SK-N-SH treated with all-trans-retinoic acid at 6 μM for 48 hours (cell line): ENCODE measurements at regions not wholly inside any gene's neighbourhood (a gene's known extent, or its start where the extent isn't known, plus 50 kb on each side); places are given as distances from the start of the nearest gene placed in this dataset.

Experiments used
- ATAC-seq: fragments of 200-7000 bp; cut with Tn5 transposase; 3 replicates; pipeline ENCODE4 v1.9.1; 2020; ENCODE audit warnings: mild to moderate bottlenecking, moderate library complexity
- ARNTL ChIP-seq: fragments of 450-650 bp; formaldehyde crosslinking; IDR thresholded peaks from 2 replicates; pipeline ENCODE4 v1.5.0; 2020; ENCODE audit warnings: low read depth, mild to moderate bottlenecking, moderate library complexity, borderline replicate concordance
- BACH2 ChIP-seq: fragments of 250-450 bp; sonication (Bioruptor Pico); IDR thresholded peaks from 2 replicates; pipeline ENCODE4 v1.9.0; 2021; ENCODE audit warnings: mild to moderate bottlenecking, borderline replicate concordance
- CSDC2 ChIP-seq: fragments of 250-450 bp; sonication (Bioruptor Pico); IDR thresholded peaks from 2 replicates; pipeline ENCODE4 v1.5.0; 2020; ENCODE audit warnings: mild to moderate bottlenecking, moderate library complexity
- CSRNP3 ChIP-seq: fragments of 250-450 bp; sonication (Bioruptor Pico); IDR thresholded peaks from 2 replicates; pipeline ENCODE4 v1.5.1; 2021; ENCODE audit warnings: mild to moderate bottlenecking, moderate library complexity
- GLIS3 ChIP-seq: fragments of 250-450 bp; sonication (Bioruptor Pico); IDR thresholded peaks from 2 replicates; pipeline ENCODE4 v1.5.0; 2020; ENCODE audit warnings: mild to moderate bottlenecking, moderate library complexity
- ISL1 ChIP-seq: fragments of 250-450 bp; sonication (Bioruptor Pico); IDR thresholded peaks from 2 replicates; pipeline ENCODE4 v2.1.2; 2022; ENCODE audit warnings: mild to moderate bottlenecking, moderate library complexity
- OSR1 ChIP-seq: fragments of 250-450 bp; sonication (Bioruptor Pico); IDR thresholded peaks from 2 replicates; pipeline ENCODE4 v1.8.0; 2022; ENCODE audit warnings: moderate library complexity, mild to moderate bottlenecking, inconsistent platforms
- PPARA ChIP-seq: fragments of 250-450 bp; sonication (Bioruptor Pico); IDR thresholded peaks from 2 replicates; pipeline ENCODE4 v1.5.0; 2020; ENCODE audit warnings: mild to moderate bottlenecking, borderline replicate concordance
- RARB ChIP-seq: fragments of 250-450 bp; sonication (Bioruptor Pico); IDR thresholded peaks from 2 replicates; pipeline ENCODE4 v1.8.0; 2021; ENCODE audit warnings: mild to moderate bottlenecking, moderate library complexity
- SNAI2 ChIP-seq: fragments of 250-450 bp; sonication (Bioruptor Pico); IDR thresholded peaks from 2 replicates; pipeline ENCODE4 v1.5.0; 2020; ENCODE audit warnings: mild to moderate bottlenecking, moderate library complexity
- TCF4 ChIP-seq: fragments of 250-450 bp; sonication (Bioruptor Pico); IDR thresholded peaks from 2 replicates; pipeline ENCODE4 v1.8.0; 2021; ENCODE audit warnings: mild to moderate bottlenecking, moderate library complexity, borderline replicate concordance
- TOX ChIP-seq: fragments of 250-450 bp; sonication (Bioruptor Pico); IDR thresholded peaks from 2 replicates; pipeline ENCODE4 v1.8.0; 2021; ENCODE audit warnings: mild to moderate bottlenecking, moderate library complexity, borderline replicate concordance
- ZC3H10 ChIP-seq: fragments of 250-450 bp; sonication (Bioruptor Pico); IDR thresholded peaks from 2 replicates; pipeline ENCODE4 v1.5.1; 2021; ENCODE audit warnings: mild to moderate bottlenecking, moderate library complexity
- ZFP3 ChIP-seq: fragments of 250-450 bp; sonication (Bioruptor Pico); IDR thresholded peaks from 2 replicates; pipeline ENCODE4 v1.5.0; 2020; ENCODE audit warnings: mild to moderate bottlenecking, moderate library complexity
- ZFP30 ChIP-seq: fragments of 450-650 bp; formaldehyde crosslinking; IDR thresholded peaks from 2 replicates; pipeline ENCODE4 v1.5.0; 2022; ENCODE audit warnings: mild to moderate bottlenecking, moderate library complexity
- ZNF565 ChIP-seq: fragments of 450-650 bp; formaldehyde crosslinking; conservative IDR thresholded peaks from 2 replicates; pipeline ENCODE4 v1.5.0; 2020; ENCODE audit warnings: low read depth, mild to moderate bottlenecking, moderate library complexity
- ZNF70 ChIP-seq: fragments of 450-650 bp; formaldehyde crosslinking; IDR thresholded peaks from 2 replicates; pipeline ENCODE4 v1.5.0; 2020; ENCODE audit warnings: mild to moderate bottlenecking, moderate library complexity
- ZNF8 ChIP-seq: fragments of 450-650 bp; formaldehyde crosslinking; IDR thresholded peaks from 2 replicates; pipeline ENCODE4 v1.5.0; 2020; ENCODE audit warnings: mild to moderate bottlenecking, moderate library complexity
- TF ChIP-seq, protein P1 (sequence below): fragments of 250-450 bp; sonication (Bioruptor Pico); IDR thresholded peaks from 2 replicates; pipeline ENCODE4 v1.8.0; 2020; ENCODE audit warnings: mild to moderate bottlenecking, moderate library complexity, borderline replicate concordance
- TF ChIP-seq, protein P2 (sequence below): fragments of 250-450 bp; sonication (Bioruptor Pico); IDR thresholded peaks from 2 replicates; pipeline ENCODE4 v1.8.0; 2021; ENCODE audit warnings: low read depth, mild to moderate bottlenecking, moderate library complexity, borderline replicate concordance
- TF ChIP-seq, protein P3 (sequence below): fragments of 250-450 bp; sonication (Bioruptor Pico); IDR thresholded peaks from 2 replicates; pipeline ENCODE4 v1.5.1; 2020; ENCODE audit warnings: low read depth, mild to moderate bottlenecking, moderate library complexity
- TF ChIP-seq, protein P4 (sequence below): fragments of 250-450 bp; sonication (Bioruptor Pico); IDR thresholded peaks from 2 replicates; pipeline ENCODE4 v1.5.0; 2020; ENCODE audit warnings: mild to moderate bottlenecking, moderate library complexity

DNA sequence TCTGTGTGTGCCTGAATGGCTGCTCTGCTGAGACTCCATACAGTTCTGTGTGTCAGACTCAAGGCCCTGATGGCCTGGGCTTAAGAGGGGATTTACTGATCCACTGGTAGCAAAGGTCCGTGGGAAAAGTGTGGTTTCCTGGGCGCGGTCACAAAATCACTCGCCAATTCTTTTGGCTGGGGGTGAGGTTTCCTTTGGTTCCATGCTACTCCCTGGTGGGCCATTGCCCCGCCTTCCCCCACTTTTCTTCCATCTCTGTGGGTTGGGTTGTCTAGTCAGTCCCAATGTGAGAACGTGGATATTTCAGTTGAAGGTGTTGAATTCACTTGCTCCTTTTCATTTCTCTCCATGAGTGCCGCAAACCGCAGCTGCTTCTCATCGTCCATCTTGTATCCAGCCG, 162.7 kb upstream of the NRXN1 start:
- TF ChIP-seq, protein P1, sequence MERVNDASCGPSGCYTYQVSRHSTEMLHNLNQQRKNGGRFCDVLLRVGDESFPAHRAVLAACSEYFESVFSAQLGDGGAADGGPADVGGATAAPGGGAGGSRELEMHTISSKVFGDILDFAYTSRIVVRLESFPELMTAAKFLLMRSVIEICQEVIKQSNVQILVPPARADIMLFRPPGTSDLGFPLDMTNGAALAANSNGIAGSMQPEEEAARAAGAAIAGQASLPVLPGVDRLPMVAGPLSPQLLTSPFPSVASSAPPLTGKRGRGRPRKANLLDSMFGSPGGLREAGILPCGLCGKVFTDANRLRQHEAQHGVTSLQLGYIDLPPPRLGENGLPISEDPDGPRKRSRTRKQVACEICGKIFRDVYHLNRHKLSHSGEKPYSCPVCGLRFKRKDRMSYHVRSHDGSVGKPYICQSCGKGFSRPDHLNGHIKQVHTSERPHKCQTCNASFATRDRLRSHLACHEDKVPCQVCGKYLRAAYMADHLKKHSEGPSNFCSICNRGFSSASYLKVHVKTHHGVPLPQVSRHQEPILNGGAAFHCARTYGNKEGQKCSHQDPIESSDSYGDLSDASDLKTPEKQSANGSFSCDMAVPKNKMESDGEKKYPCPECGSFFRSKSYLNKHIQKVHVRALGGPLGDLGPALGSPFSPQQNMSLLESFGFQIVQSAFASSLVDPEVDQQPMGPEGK (CRISPR knock-in tag), result no peak
- TF ChIP-seq ISL1 (CRISPR knock-in tag), result no peak
- TF ChIP-seq RARB (CRISPR knock-in tag), result no peak
- TF ChIP-seq, protein P2, sequence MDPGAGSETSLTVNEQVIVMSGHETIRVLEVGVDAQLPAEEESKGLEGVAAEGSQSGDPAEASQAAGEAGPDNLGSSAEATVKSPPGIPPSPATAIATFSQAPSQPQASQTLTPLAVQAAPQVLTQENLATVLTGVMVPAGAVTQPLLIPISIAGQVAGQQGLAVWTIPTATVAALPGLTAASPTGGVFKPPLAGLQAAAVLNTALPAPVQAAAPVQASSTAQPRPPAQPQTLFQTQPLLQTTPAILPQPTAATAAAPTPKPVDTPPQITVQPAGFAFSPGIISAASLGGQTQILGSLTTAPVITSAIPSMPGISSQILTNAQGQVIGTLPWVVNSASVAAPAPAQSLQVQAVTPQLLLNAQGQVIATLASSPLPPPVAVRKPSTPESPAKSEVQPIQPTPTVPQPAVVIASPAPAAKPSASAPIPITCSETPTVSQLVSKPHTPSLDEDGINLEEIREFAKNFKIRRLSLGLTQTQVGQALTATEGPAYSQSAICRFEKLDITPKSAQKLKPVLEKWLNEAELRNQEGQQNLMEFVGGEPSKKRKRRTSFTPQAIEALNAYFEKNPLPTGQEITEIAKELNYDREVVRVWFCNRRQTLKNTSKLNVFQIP, result no peak
- no peak for TF ChIP-seq ZFP3 (CRISPR knock-in tag)
- no peak for TF ChIP-seq ZNF8
- no peak for TF ChIP-seq CSDC2
- TF ChIP-seq BACH2 (CRISPR knock-in tag), result no peak
- no peak for TF ChIP-seq ARNTL (CRISPR knock-in tag)
- TF ChIP-seq PPARA (CRISPR knock-in tag), result no peak
- no peak for TF ChIP-seq OSR1
- TF ChIP-seq, protein P3, sequence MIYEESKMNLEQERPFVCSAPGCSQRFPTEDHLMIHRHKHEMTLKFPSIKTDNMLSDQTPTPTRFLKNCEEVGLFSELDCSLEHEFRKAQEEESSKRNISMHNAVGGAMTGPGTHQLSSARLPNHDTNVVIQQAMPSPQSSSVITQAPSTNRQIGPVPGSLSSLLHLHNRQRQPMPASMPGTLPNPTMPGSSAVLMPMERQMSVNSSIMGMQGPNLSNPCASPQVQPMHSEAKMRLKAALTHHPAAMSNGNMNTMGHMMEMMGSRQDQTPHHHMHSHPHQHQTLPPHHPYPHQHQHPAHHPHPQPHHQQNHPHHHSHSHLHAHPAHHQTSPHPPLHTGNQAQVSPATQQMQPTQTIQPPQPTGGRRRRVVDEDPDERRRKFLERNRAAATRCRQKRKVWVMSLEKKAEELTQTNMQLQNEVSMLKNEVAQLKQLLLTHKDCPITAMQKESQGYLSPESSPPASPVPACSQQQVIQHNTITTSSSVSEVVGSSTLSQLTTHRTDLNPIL (CRISPR knock-in tag), result no peak
- no peak for TF ChIP-seq ZFP30 (CRISPR knock-in tag)
- TF ChIP-seq CSRNP3 (CRISPR knock-in tag), result no peak
- ATAC-seq, result no peak

GRCh38 chr2:51170273-51170672, 138.3 kb upstream of the NRXN1 start:
- TF ChIP-seq ZNF70 (no peak), PPARA (CRISPR knock-in tag) (no peak), CSDC2 (no peak), ZC3H10 (CRISPR knock-in tag) (no peak), TOX (CRISPR knock-in tag) (no peak), GLIS3 (CRISPR knock-in tag) (no peak), ZNF565 (no peak), TCF4 (CRISPR knock-in tag) (no peak), ISL1 (CRISPR knock-in tag) (no peak), ZFP3 (CRISPR knock-in tag) (no peak), SNAI2 (no peak), BACH2 (CRISPR knock-in tag) (no peak), OSR1 (no peak)
- TF ChIP-seq, protein P1 (CRISPR knock-in tag), result no peak
- TF ChIP-seq, protein P3 (CRISPR knock-in tag), result no peak
- TF ChIP-seq, protein P4, sequence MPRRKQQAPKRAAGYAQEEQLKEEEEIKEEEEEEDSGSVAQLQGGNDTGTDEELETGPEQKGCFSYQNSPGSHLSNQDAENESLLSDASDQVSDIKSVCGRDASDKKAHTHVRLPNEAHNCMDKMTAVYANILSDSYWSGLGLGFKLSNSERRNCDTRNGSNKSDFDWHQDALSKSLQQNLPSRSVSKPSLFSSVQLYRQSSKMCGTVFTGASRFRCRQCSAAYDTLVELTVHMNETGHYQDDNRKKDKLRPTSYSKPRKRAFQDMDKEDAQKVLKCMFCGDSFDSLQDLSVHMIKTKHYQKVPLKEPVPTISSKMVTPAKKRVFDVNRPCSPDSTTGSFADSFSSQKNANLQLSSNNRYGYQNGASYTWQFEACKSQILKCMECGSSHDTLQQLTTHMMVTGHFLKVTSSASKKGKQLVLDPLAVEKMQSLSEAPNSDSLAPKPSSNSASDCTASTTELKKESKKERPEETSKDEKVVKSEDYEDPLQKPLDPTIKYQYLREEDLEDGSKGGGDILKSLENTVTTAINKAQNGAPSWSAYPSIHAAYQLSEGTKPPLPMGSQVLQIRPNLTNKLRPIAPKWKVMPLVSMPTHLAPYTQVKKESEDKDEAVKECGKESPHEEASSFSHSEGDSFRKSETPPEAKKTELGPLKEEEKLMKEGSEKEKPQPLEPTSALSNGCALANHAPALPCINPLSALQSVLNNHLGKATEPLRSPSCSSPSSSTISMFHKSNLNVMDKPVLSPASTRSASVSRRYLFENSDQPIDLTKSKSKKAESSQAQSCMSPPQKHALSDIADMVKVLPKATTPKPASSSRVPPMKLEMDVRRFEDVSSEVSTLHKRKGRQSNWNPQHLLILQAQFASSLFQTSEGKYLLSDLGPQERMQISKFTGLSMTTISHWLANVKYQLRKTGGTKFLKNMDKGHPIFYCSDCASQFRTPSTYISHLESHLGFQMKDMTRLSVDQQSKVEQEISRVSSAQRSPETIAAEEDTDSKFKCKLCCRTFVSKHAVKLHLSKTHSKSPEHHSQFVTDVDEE, result no peak
- TF ChIP-seq, protein P2, result no peak

More at GRCh38 chr2:51170273-51170672, 138.3 kb upstream of the NRXN1 start:
- ATAC-seq, result no peak
